GM18517 (cell line): ENCODE measurements at regions not wholly inside any gene's neighbourhood (a gene's known extent, or its start where the extent isn't known, plus 50 kb on each side); places are given as distances from the start of the nearest gene placed in this dataset.
"Not testable (repeated sequence)": the region's sequence is repeated elsewhere in the genome, so short reads cannot be mapped to it uniquely, and the experiment has no call there.

ENCODE experiments used
- ATAC-seq: cut with Tn5 transposase; IDR thresholded peaks from one replicate; pipeline ENCODE4 v1.9.1; 2021; ENCODE audit warnings: mild to moderate bottlenecking, moderate library complexity; ENCODE audit not compliant: unreplicated experiment

DNA sequence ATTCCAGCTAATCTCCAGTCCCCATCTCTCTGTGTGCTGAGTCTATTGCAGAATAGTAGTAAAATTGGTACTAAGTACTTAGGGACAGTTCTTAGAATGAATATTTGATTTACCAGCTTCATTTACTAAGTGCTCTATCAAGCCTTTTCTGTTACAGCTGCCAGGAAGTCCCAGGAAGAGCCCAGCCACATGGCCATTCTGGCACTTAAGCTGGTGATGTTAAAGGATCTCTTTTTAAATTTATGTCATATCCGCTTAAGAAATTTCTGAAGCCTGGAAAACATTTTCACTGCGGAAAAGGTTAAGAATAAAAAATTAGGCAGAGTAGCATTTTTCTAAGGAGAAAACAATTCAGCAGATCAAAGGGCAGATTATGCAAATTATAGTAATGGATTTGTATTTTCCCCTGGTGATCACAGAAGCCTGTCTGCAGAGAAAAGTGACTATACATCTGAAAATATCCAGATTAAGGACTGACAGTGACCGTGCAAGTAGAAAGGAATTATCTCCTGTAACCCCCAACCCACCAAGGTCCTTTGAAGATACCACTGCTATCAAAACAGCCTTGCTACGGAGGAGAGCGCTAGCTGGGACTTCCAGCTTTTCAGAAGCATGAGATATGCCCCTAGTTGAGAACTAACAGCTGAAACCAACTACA lies 260.8 kb downstream of the SH3BP4 start:
- ATAC-seq = no peak

DNA sequence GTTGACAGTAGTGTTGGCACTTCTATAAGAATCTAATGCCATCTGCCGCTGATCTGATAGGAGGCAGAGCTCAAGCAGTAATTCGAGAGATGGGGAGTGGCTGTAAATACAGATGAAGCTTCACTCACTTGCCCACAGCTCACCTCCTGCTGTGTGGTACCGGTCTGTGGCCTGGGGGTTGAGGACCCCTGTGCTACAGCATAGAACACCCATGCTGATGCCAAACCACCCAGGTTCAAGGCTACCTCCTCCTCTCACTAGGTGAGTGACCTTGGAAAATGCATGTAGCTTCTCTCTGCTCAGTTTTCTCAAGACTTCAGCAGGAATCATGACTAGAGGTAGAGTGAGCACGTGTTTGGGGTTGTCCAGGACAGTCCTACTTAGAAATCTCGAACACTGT lies 263.4 kb downstream of the SH3BP4 start:
- ATAC-seq = no peak

DNA sequence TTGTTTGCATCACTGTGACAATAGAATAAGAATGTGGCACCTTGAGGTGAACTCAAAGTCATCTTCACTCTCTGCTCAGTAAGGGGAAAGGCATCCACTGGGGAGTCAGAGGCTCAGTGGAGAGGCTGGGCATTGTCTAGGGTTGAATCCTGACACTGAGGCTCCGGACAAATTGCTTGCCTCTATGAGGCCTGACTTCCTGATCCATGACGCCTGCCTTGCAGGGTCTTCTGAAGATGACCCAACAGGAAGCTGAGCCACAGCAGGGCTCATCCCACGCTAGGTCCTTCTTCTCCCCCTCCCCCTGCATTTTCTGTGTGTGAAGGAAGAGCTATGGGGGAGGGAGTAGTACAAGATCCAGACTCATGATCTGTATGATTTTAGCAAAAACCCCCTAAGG lies 265.1 kb downstream of the SH3BP4 start:
- no peak for ATAC-seq

- ATAC-seq = no peak
Observed at GRCh38 chr2:235217846-235218245, 266.0 kb downstream of the SH3BP4 start.

- ATAC-seq = no peak
Observed at GRCh38 chr2:235218486-235218907, 266.7 kb downstream of the SH3BP4 start.

GRCh38 chr2:235219048-235219447 lies 267.2 kb downstream of the SH3BP4 start:
- ATAC-seq = no peak

GRCh38 chr2:235220331-235220730 lies 268.5 kb downstream of the SH3BP4 start:
- no peak for ATAC-seq

GRCh38 chr2:235223011-235223410 lies 270.8 kb upstream of the AGAP1 start:
- no peak for ATAC-seq

- no peak for ATAC-seq
Observed at GRCh38 chr2:235224410-235224809, 269.4 kb upstream of the AGAP1 start.

GRCh38 chr2:235225261-235225660 lies 268.6 kb upstream of the AGAP1 start:
- ATAC-seq = no peak

DNA sequence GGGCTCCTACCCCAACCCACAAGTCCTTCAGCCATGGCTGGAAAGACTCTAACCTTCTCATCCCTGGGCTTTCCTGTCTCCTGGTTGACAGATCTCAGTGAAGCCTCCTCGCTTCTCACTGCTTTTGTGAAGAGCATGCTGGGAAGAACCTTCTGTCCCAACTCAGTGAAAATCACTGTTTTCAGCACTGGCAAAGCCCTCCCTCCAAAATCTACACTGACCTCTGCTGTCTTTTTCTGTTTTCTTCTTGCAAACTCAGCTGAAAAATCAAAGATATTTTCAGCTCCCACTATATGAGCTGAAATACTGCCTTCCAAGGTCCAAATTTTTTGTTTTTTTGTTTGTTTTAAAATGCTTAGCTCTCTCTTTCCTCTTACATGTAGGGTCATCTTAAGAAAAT lies 266.3 kb upstream of the AGAP1 start:
- ATAC-seq = no peak

DNA sequence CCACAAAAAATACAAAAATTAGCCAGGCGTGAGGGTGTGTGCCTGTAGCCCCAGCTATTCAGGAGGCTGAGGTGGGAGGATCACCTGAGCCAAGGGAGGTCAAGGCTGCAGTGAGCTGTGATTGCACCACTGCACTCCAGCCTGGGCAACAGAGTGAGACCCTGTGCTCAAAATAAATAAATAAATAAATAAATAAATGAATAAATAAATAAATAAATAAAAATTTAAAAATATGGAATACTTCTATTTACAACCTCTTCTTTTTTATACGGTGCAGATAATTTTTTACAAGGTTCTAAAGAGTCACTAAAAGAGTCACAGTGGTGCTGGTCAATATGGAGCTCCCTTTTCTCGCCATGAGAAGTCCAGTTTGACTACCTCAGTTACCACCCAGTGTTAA lies 265.4 kb upstream of the AGAP1 start:
- ATAC-seq = not testable (repeated sequence)

DNA sequence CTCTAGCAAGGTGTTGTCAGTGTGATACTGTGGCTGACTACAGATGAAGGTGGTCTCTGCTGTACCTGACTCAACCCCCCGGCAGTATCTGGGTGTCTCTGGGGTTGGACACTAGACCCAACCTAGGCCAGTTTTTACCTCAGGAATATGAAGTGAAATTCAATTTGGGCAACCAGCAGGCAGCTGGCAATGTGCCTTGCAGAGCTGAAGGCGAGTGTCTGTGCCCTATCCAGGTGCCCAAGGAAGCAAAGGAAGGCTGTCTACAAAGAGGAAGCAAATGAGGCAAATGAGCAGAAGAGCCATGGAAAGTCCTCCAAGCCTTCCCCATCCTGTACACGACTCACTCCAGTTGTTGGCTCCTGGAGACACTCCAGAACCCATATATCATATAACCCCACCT lies 264.6 kb upstream of the AGAP1 start:
- ATAC-seq = no peak

- ATAC-seq = no peak
Observed at GRCh38 chr2:235230821-235231601, 262.8 kb upstream of the AGAP1 start.

DNA sequence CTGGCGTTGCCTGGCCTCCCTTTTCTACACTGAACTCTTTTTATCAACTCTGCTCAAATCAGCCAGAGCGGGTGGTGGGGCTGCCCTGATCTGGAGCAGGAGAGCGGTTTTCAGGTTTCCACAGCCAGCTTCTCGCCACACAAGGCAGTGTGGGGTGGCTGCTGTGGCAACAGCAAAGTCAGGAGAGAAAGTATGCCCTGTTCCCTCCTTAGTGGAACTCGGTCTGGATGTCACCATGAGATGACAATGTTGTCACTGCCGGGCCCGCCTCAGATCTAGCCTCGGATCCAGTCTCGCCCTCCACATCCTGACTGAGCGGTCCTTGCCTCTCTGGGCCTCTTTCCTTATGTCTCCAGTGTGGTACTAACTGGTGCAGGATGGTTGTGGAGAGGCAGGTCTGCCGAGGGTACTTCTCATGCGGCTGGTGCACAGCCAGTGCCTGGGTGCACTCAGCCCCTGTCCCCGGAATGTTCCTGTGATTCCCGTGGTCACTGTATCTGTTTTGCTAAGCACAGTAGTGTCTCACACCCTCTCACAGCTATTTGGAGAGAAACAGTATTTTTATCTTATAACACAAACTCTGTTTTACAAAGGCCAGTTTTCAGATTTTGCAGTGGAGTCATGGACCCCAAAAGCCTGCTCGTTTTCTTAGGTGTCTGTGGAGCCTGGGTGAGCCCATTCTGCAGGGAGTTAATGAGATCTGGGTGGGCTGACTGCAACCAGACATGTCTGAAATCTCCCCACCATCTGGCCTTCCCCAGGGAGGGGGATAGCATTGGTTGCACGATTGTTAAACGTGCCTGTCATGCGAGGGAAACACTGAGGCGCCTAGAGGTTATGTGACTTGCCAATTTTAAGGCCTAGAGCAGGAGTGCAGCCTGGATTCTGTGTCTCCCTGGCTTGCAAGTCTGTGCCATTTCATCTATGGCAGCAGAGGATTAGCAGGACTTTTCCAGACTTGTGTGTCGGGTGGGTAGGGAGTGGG lies 261.1 kb upstream of the AGAP1 start:
- ATAC-seq = no peak

DNA sequence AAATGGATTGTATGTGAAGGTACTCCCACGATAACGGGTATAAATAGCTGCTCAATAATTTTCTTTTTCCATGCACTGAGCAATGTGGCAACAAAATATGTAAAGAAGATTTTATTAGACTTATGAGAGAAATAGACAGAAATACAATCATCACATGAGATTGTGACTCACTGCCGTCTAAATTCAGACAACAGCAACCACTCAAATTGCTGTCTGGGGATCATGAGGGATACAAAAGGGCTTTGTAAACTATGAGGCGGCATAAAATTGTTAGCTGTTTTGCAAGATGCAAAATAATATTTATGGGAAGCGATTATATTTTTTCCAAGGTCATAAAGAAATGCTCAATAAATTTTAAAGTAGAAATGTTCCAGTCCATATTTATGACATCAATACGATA lies 259.1 kb upstream of the AGAP1 start:
- no peak for ATAC-seq

GRCh38 chr2:235235977-235236767 lies 257.7 kb upstream of the AGAP1 start:
- no peak for ATAC-seq

GRCh38 chr2:235238537-235238936 lies 255.3 kb upstream of the AGAP1 start:
- no peak for ATAC-seq

DNA sequence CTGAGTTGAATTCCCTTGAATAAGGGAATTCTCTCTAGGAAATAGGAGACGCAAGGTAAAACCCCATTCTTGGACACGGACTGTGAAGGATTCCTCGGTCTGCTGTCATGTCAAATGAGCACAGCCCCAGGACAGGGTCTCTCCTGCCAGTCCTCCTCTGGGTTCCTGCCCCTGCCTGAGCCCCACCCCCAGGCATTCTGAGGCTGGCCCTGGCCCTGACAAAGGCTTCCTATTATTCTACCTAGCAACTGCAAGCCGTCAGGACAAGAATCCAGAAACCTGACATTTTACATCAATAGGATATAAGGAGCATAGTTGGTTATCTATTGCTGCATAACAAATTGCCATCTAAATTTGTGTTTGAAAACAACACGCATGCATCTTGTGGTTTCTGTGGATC lies 253.3 kb upstream of the AGAP1 start:
- no peak for ATAC-seq
